Hematopoietic multipotent progenitor cell treated with erythropoietin and hydrocortisone succinate and interleukin-3 and kit ligand, for 15 days (in vitro differentiated cells): ENCODE measurements at regions not wholly inside any gene's neighbourhood (a gene's known extent, or its start where the extent isn't known, plus 50 kb on each side); places are given as distances from the start of the nearest gene placed in this dataset.
A peak's percentile ranks its signal among the peaks of the same experiment; 100 is the strongest.

Experiments
- DNase-seq: peaks from one replicate; pipeline ENCODE4 v3.0.0-alpha.2; 2015; ENCODE audit warnings: low spot score

DNA sequence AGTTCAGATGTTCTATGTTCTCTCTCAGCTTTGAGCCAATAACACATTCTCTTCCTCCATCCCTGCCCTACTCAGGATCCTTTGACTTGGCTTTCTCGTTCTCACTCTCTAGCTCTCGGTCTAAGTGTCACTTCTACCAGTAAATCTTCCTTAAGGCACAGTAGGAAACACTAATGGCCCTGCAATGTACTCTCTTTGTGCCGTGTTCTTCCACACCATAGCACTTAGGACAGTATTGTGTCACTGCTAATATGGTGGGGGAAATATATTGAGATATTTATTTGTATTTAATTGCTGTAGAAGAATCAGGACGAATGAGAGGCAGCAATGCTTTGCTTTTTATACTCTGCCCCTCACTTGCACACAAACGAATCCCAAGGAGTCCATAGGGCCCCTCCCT lies 493.1 kb downstream of the SHISA9 start:
- no peak for DNase-seq

GRCh38 chr16:13397126-13397525 lies 495.7 kb downstream of the SHISA9 start:
- no peak for DNase-seq

- no peak for DNase-seq
Observed at GRCh38 chr16:13401641-13402040, 500.2 kb downstream of the SHISA9 start.

DNA sequence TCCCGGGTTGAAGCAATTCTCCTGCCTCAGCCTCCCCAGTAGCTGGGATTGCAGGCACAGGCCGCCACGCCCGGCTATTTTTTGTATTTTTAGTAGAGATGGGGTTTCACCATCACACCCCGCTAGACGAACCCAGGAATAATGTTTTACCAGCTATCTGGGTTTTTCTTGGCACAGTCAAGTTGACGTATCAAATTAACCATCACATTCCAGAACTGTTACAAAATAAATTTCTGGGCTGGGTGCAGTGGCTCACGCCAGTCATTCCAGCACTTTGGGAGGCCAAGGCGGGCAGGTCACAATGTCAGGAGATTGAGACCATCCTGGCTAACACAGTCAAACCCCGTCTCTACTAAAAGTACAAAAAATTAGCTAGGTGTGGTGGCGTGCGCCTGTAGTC lies 501.2 kb downstream of the SHISA9 start:
- no peak for DNase-seq

- DNase-seq, result no peak
Observed at GRCh38 chr16:13403326-13403725, 501.9 kb downstream of the SHISA9 start.

DNA sequence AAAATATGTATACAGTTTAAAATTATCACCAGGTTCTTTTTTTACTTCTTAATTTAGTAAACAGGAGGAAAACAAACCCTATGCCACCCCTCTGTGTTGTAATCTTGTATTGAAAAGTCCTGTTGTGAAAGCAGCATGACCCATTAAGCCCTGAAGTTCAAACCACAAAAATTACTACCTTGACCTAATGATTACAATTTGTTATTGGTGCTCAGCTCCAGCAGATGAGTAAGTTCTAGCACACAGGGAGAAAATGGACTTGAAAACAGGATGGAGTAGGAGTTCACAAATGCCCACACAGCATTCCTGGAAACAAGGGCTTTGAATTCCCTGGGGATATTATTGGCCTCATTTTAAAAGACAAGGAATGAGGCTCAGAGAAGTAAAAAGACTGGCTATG lies 505.8 kb upstream of the ERCC4 start:
- DNase-seq, result no peak

GRCh38 chr16:13419589-13419988 lies 500.4 kb upstream of the ERCC4 start:
- DNase-seq, result no peak

DNA sequence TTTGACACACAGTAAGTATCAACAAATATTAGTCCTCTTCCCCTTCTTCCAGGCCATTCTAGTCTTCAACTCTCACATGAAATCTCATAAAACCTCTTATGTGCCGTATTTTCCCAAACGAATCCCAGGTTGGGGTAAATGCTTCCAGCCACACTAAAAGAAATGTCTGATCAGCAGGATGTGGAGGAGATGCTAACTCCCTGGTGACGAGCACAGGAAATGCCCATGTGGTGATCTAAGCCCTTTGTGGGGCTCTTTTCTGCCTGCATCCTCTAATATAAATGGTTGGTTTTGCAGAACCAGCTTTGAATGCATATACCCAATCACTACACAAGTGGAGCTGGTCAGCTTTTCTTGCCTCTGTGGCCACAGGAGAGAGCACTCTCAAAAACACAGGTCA lies 498.2 kb upstream of the ERCC4 start:
- no peak for DNase-seq

DNA sequence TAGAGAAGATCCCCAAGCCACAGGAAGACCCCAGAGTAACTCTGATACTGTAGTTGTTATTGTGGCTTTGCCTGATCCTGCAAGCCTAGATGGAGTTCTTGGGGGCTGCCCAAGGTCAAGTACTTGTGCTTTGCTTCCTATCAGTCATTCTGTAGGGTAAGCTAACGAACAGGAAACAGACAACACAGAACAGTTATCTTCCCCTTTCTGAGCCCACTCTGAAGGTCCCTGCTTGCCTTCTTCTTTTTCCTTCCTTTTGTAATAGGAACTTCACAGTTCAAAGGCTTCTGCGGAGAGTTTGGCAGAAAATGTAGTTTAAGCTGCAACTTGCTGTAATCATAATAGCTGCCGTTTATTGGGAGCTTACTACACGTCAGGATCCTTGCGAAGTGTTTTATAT lies 494.1 kb upstream of the ERCC4 start:
- DNase-seq, result no peak

- no peak for DNase-seq
Observed at GRCh38 chr16:13426269-13426668, 493.7 kb upstream of the ERCC4 start.

- no peak for DNase-seq
Observed at GRCh38 chr16:13426736-13427135, 493.2 kb upstream of the ERCC4 start.

GRCh38 chr16:13427943-13428342 lies 492.0 kb upstream of the ERCC4 start:
- no peak for DNase-seq

GRCh38 chr16:13429416-13429815 lies 490.5 kb upstream of the ERCC4 start:
- no peak for DNase-seq

DNA sequence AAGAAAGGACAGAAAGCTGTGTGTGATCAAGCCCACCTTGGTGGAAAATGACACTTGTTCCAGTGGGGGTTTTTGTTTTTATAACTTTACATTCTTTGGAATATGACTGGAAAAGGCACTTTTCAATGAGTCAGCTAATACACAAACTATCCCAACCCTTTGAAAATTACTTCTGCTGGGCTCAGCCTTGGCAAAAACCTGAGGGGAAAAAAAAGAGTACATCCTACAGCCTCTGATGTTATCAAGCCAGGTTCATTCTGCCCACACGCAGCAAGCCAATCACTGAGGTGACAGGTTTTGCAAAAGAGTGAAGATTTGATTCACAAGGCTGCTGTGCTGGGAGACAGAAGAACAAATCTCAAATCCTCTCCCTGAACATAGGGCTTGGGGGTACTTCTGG lies 484.5 kb upstream of the ERCC4 start:
- no peak for DNase-seq

DNA sequence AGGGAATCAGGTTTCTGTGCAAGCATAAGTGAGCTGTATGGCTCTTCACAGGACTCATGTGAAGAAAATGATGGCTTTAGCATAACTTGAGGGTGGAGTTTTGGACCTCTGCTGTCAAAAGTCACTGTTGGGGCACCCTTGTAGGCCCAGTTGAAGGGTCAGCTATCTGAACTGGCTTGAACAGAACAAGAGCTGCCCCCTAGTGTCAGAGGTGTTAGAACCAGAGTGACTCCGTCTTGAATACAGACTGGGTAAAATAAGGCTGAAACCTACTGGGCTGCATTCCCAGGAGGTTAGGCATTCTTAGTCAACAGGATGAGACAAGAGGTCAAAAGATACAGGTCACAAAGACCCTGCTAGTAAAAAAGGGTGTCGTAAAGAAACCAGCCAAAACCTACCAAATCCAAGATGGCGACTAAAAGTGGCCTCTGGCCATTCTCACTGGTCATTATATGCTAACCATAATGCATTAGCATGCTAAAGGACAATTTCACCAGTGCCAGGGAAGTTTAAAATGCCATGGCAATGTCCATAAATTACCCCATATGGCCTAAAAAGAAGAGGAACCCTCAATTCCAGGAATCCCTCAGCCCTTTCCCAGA lies 484.0 kb upstream of the ERCC4 start:
- DNase-seq, result no peak

- no peak for DNase-seq
Observed at GRCh38 chr16:13436641-13437412, 483.1 kb upstream of the ERCC4 start.

DNA sequence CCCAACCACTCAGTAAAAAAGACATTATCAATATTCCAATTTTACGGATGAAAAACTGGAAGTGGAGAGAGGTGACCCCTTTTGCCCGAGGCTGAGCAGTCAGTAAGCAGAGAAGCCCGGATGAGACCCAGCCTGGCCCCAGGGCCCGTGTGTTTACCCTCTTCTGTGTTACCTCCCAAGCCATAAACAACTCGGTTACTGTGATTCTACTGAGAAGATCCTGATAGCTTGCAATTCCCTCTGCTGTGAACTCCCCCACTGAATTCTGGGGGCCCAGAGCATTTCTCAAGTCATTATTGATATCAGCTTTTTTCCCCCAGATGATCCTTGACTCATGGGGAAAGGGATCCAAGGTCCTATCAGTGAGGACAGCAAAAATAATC lies 482.6 kb upstream of the ERCC4 start:
- no peak for DNase-seq

DNA sequence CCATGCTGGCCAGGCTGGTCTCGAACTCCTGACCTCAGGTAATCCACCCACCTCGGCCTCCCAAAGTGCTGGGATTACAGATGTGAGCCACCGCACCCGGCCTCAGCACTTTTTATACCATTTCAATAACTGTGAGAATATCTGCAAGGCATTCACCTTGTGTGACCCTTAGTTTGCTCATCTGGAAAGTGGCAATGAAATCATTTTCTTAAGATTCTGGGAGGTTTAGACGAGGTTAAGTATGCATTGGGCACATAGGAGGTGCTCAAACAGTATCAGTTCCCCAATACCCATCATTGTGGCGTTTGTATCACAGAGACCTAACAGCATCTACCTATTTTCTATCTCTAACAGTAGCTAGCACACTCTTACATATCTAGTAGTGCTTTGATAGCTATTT lies 481.9 kb upstream of the ERCC4 start:
- no peak for DNase-seq

DNA sequence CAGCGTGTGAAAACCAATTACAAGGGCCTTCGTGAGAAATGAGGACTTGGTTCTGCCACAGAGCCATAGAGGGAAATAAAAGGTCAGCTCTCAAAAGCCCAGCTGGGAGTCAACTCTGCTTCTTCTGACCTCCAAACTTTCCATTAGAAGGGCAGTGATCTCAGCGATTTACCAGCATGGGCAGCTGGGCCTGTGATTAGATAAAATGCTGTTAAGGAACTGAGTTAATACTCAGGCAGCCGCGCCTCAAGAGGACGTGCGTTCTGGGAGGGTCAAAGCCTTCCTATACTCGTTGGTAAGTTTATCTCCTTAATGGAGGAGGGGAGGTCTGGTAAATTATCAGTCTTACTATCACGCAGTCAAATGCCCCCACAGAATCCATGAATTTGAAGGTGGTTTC lies 480.2 kb upstream of the ERCC4 start:
- DNase-seq, result no peak

DNA sequence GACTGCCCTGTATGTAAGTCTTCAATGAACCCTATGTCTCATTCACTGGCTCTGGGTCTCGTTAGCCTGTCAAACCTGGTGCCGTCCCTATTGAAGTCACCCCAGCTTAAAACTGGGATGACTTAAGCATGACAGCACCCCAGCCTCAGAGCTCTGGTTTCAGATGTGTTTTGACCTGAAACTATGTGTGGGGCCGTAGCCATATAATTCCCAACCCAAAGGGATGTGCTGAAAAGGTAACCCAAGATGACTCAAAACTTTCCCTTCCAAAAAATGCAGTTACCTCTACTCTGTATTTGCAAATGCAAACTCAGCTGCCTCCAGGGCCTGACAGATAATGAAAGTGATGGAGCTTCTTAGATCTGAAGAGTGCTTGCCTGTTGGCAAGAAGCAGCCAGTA lies 478.3 kb upstream of the ERCC4 start:
- no peak for DNase-seq

DNA sequence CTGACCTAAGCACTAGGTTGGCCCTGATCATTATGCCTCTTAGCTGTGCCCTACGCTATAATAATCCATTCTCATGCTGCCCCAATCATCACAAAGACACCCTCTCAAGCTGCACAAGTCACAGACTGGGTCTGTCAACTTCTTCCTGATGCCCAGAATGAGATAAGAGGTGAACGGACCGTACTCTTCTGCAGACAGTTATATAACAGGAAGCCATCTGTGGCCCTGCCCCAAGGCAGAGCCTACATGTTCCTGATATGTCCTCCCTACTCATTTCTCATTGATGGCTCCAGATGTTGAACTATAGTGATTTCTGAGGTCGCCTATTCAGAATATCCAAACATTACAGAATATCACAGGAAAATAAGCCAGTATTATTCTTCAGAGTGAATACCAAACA lies 471.6 kb upstream of the ERCC4 start:
- no peak for DNase-seq

DNA sequence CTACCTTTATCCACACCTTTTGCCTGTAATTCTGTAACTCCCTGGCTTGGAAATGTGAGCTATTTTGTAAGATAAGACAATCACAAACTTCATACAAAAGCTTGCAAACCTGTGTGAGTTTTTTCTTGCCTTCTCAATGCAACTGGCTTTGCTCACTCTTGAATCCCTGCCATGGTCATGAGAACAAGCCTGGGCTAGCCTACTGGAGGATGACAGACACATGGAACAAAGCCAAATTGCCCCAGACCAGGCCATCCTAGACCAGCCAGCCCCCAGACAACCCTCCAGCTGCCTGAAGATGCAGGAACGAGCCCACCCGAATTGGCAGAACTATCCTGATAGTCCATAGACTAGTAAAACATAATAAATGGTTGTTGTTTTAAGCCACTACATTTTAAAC lies 466.6 kb upstream of the ERCC4 start:
- DNase-seq, result no peak

DNA sequence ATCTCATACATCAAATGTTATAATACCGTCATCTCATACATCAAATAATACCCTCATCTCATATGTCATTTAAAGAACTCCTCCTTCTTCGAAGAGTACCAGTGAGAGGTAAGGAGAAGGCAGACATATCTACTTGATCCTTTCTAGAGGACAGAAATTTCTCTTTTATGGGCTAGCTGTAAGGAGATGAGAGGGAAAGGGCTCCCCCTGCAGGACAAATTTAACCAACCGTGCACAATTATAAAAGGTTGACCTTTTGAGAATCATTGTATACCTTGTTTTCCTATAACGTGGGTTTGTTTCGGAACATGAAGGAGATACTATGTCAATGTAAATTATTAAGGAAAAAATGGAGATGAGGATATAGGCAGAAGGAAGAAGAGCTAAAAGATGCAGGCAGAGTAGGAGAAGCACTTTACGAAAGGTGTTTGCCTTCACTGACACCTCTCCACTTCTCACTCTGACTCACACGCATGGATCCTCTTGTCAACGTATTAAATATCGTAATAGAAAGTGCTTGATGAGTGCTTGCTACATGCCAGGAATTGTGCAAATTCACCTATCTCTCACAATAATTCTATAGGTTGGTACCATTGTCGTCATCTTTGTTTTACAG lies 465.9 kb upstream of the ERCC4 start:
- peak; percentile 3 for DNase-seq

GRCh38 chr16:13463619-13464018 lies 456.3 kb upstream of the ERCC4 start:
- DNase-seq, result no peak
